Keratinocyte (primary cell): ENCODE measurements at regions not wholly inside any gene's neighbourhood (a gene's known extent, or its start where the extent isn't known, plus 50 kb on each side); places are given as distances from the start of the nearest gene placed in this dataset.

ENCODE experiments used
- DNase-seq: peaks from one replicate; pipeline ENCODE4 v3.0.0-alpha.2; 2011; ENCODE audit warnings: low read depth, missing footprints, low spot score
- FAIRE-seq: peaks from 2 replicates; lab custom pipeline; 2011; peaks lifted over from hg19 to GRCh38; lab: Jason Lieb, UNC
- H2AFZ ChIP-seq: 2 replicates; pipeline ENCODE4 v1.6.0; 2012; ENCODE audit warnings: low read length, control low read depth, inconsistent platforms; ENCODE audit not compliant: control insufficient read depth
- H3K27ac ChIP-seq: 2 replicates; pipeline ENCODE4 v1.5.1; 2011; ENCODE audit warnings: low read length; ENCODE audit not compliant: control insufficient read depth, insufficient read depth
- H3K27me3 ChIP-seq: 3 replicates; pipeline ENCODE4 v1.6.0; 2011; ENCODE audit warnings: low read length; ENCODE audit not compliant: control insufficient read depth, insufficient read depth; ENCODE audit errors: extremely low read depth
- H3K36me3 ChIP-seq, 2 experiments: 2 replicates in 1 of 2; 3 replicates in 1 of 2; pipeline ENCODE4 v1.5.1; 2011; ENCODE audit warnings: low read length in 2 of 2, mild to moderate bottlenecking in 1 of 2; ENCODE audit not compliant: control insufficient read depth in 2 of 2, insufficient read depth in 2 of 2; ENCODE audit errors: extremely low read depth in 1 of 2
- H3K4me1 ChIP-seq: 3 replicates; pipeline ENCODE4 v1.5.1; 2011; ENCODE audit warnings: low read length; ENCODE audit not compliant: control insufficient read depth, insufficient read depth; ENCODE audit errors: extremely low read depth
- H3K4me2 ChIP-seq: 3 replicates; pipeline ENCODE4 v1.6.0; 2011; ENCODE audit warnings: low read depth, low read length; ENCODE audit not compliant: control insufficient read depth, insufficient read depth; ENCODE audit errors: extremely low read depth
- H3K4me3 ChIP-seq, 3 experiments: fragments of 200-600 bp in 1 of 3; sonication (generic) in 1 of 3; 2 replicates in 2 of 3; 3 replicates in 1 of 3; pipeline ENCODE4 v1.5.1; 2011 to 2016; ENCODE audit warnings: low read length in 3 of 3, mild to moderate bottlenecking in 3 of 3, control low read depth in 2 of 3, inconsistent platforms in 1 of 3, low read depth in 1 of 3, mixed read lengths in 1 of 3, mixed run types in 1 of 3, moderate library complexity in 1 of 3; ENCODE audit not compliant: control insufficient read depth in 2 of 3, insufficient read depth in 2 of 3; ENCODE audit errors: extremely low read depth in 1 of 3
- H3K79me2 ChIP-seq: 2 replicates; pipeline ENCODE4 v1.6.0; 2012; ENCODE audit warnings: low read length; ENCODE audit not compliant: control insufficient read depth, insufficient read depth
- H3K9ac ChIP-seq: 3 replicates; pipeline ENCODE4 v1.6.0; 2011; ENCODE audit warnings: low read length; ENCODE audit not compliant: control insufficient read depth, insufficient read depth; ENCODE audit errors: extremely low read depth
- H3K9me1 ChIP-seq: 3 replicates; pipeline ENCODE4 v1.6.0; 2011; ENCODE audit warnings: low read length; ENCODE audit not compliant: control insufficient read depth, insufficient read depth; ENCODE audit errors: extremely low read depth
- H3K9me3 ChIP-seq: 2 replicates; pipeline ENCODE4 v1.5.1; 2012; ENCODE audit warnings: low read depth, low read length; ENCODE audit not compliant: control insufficient read depth
- H4K20me1 ChIP-seq: 3 replicates; pipeline ENCODE4 v1.6.0; 2011; ENCODE audit warnings: low read length; ENCODE audit not compliant: control insufficient read depth, insufficient read depth; ENCODE audit errors: extremely low read depth
- CTCF ChIP-seq, 3 experiments: IDR thresholded peaks in 1 of 3; conservative IDR thresholded peaks in 1 of 3; optimal IDR thresholded peaks in 1 of 3; 2 replicates in 2 of 3; 3 replicates in 1 of 3; pipeline versions ENCODE3 to v1.5.1; 2011; ENCODE audit warnings: low read length in 3 of 3, mild to moderate bottlenecking in 3 of 3, moderate library complexity in 2 of 3, control low read depth in 1 of 3, inconsistent platforms in 1 of 3; ENCODE audit not compliant: insufficient read depth in 2 of 3; ENCODE audit errors: extremely low read depth in 1 of 3
- EZH2 ChIP-seq: IDR thresholded peaks from one replicate; pipeline ENCODE4 v1.6.1; 2012; ENCODE audit warnings: inconsistent platforms, mild to moderate bottlenecking, low read length, moderate library complexity
- dilution Hi-C: fragments of 300-500 bp; cut with MboI; formaldehyde crosslinking; loops from one replicate; pipeline ENCODE4 v1.7.0; 2020; ENCODE audit warnings: low sequenced_read_pairs; ENCODE audit not compliant: extremely low pct_ligation_motif_present

DNA sequence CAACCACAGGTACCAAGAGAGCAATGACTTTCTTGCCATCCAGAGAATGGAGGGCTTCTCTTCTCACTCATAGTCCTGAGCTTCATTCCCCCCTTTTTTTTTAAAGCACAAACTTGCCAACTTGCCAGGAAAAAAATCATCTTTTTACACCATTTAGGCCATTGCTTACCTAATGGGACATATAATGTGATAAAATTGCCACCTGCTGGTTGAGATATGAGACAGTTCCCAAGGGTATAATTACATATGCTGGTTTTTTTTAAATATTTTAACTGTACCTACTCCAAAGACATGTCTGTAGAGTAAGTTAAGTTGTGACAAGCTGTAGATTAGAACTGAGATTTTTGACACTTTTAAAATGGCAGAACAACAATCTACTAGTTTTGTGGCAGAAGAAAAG lies 519.1 kb upstream of the SEL1L start:
- Histone ChIP-seq H3K36me3 (no peaks in the 10 kb centered on the region), H3K4me3 (no peak overlapping the region), H3K27ac (no peak overlapping the region), H3K9me1 (no peaks in the 10 kb centered on the region), H3K27me3 (no peaks in the 10 kb centered on the region), H2AFZ (no peak overlapping the region), H3K4me2 (no peak overlapping the region), H3K79me2 (no peaks in the 10 kb centered on the region), H3K4me1 (no peaks in the 10 kb centered on the region), H4K20me1 (no peaks in the 10 kb centered on the region), H3K9me3 (no peaks in the 10 kb centered on the region), H3K9ac (no peak overlapping the region)
- FAIRE-seq, result no peak
- TF ChIP-seq CTCF (optimal IDR thresholded peaks at IDR 0.05 in 1 of 3, IDR thresholded peaks at IDR 0.05 in 1 of 3, conservative IDR thresholded peaks at IDR 0.05 in 1 of 3; ENCODE audit: extremely low read depth in 1 of 3, insufficient read depth in 2 of 3, low read length in 3 of 3), result no peak
- no peak for DNase-seq
- dilution Hi-C loops, result no loop called here

GRCh38 chr14:82055515-82056115 lies 522.0 kb upstream of the SEL1L start:
- TF ChIP-seq CTCF (optimal IDR thresholded peaks at IDR 0.05 in 1 of 3, IDR thresholded peaks at IDR 0.05 in 1 of 3, conservative IDR thresholded peaks at IDR 0.05 in 1 of 3; ENCODE audit: extremely low read depth in 1 of 3, insufficient read depth in 2 of 3, low read length in 3 of 3) (no peak), EZH2 (no peak)
- Histone ChIP-seq H4K20me1 (no peaks in the 10 kb centered on the region), H3K9me3 (peaks cover 3% of the 10 kb centered on the region), H3K9ac (no peak overlapping the region), H3K27me3 (no peaks in the 10 kb centered on the region), H3K9me1 (no peaks in the 10 kb centered on the region), H3K27ac (no peak overlapping the region), H3K4me1 (no peaks in the 10 kb centered on the region), H3K4me2 (no peak overlapping the region), H3K4me3 (no peak overlapping the region), H2AFZ (no peak overlapping the region), H3K79me2 (no peaks in the 10 kb centered on the region), H3K36me3 (no peaks in the 10 kb centered on the region)
- DNase-seq (no peak), FAIRE-seq (no peak)
- dilution Hi-C loops, result no loop called here
